ENCODE measurements at regions not wholly inside any gene's neighbourhood (a gene's known extent, or its start where the extent isn't known, plus 50 kb on each side); places are given as distances from the start of the nearest gene placed in this dataset.

GRCh38 chr4:1511441-1512041 is 105.3 kb upstream of the NKX1-1 start:
- Mint-ChIP-seq H3K36me3 (ENCODE audit: low read depth) (no peaks in the 10 kb centered on the region), H3K4me1 (ENCODE audit: low read depth) (no peaks in the 10 kb centered on the region), H3K27me3 (peaks cover 3% of the 10 kb centered on the region), H3K9me3 (peaks cover 3% of the 10 kb centered on the region), H3K27ac (no peak overlapping the region), H3K4me3 (no peak overlapping the region)
- DNase-seq: no peak

- H3K36me3 Mint-ChIP-seq (ENCODE audit: low read depth): no peaks in the 10 kb centered on the region
- DNase-seq: no peak
- H3K9me3 Mint-ChIP-seq: peaks cover 3% of the 10 kb centered on the region
- H3K27ac Mint-ChIP-seq: no peak overlapping the region
- no peak overlapping the region for H3K4me3 Mint-ChIP-seq
- peaks cover 6% of the 10 kb centered on the region for H3K27me3 Mint-ChIP-seq
- no peaks in the 10 kb centered on the region for H3K4me1 Mint-ChIP-seq (ENCODE audit: low read depth)
Observed at GRCh38 chr4:1510931-1511330, 104.7 kb upstream of the NKX1-1 start.

GRCh38 chr4:1509366-1509765 is 103.1 kb upstream of the NKX1-1 start:
- DNase-seq: no peak
- no peaks in the 10 kb centered on the region for H3K36me3 Mint-ChIP-seq (ENCODE audit: low read depth)

GRCh38 chr4:1508161-1509160 is 102.2 kb upstream of the NKX1-1 start:
- Mint-ChIP-seq H3K36me3 (ENCODE audit: low read depth) (no peaks in the 10 kb centered on the region), H3K4me3 (no peak overlapping the region), H3K4me1 (ENCODE audit: low read depth) (no peaks in the 10 kb centered on the region), H3K27ac (no peak overlapping the region), H3K9me3 (peaks cover 3% of the 10 kb centered on the region), H3K27me3 (peaks cover 6% of the 10 kb centered on the region)
- peak; percentile 11 for DNase-seq

More at GRCh38 chr4:1509366-1509765, 103.1 kb upstream of the NKX1-1 start:
- Mint-ChIP-seq H3K27ac (no peak overlapping the region), H3K4me3 (no peak overlapping the region), H3K9me3 (peaks cover 3% of the 10 kb centered on the region), H3K27me3 (peaks cover 6% of the 10 kb centered on the region), H3K4me1 (ENCODE audit: low read depth) (no peaks in the 10 kb centered on the region)

- no peaks in the 10 kb centered on the region for H3K4me1 Mint-ChIP-seq (ENCODE audit: low read depth)
- no peak overlapping the region for H3K27ac Mint-ChIP-seq
- no peak overlapping the region for H3K4me3 Mint-ChIP-seq
- no peaks in the 10 kb centered on the region for H3K36me3 Mint-ChIP-seq (ENCODE audit: low read depth)
- peak; percentile 8 for DNase-seq
- H3K27me3 Mint-ChIP-seq: peaks cover 6% of the 10 kb centered on the region
- H3K9me3 Mint-ChIP-seq: peaks cover 3% of the 10 kb centered on the region
Observed at GRCh38 chr4:1506956-1507721, 100.9 kb upstream of the NKX1-1 start.

GRCh38 chr4:1505511-1506460 is 99.5 kb upstream of the NKX1-1 start:
- H3K27me3 Mint-ChIP-seq: peaks cover 3% of the 10 kb centered on the region
- H3K27ac Mint-ChIP-seq: no peak overlapping the region
- H3K36me3 Mint-ChIP-seq (ENCODE audit: low read depth): no peaks in the 10 kb centered on the region
- no peak overlapping the region for H3K4me3 Mint-ChIP-seq
- H3K9me3 Mint-ChIP-seq: no peaks in the 10 kb centered on the region
- DNase-seq: peak; percentile 25
- H3K4me1 Mint-ChIP-seq (ENCODE audit: low read depth): no peaks in the 10 kb centered on the region

- Mint-ChIP-seq H3K36me3 (ENCODE audit: low read depth) (no peaks in the 10 kb centered on the region), H3K4me3 (no peak overlapping the region), H3K4me1 (ENCODE audit: low read depth) (no peaks in the 10 kb centered on the region), H3K27me3 (peaks cover 3% of the 10 kb centered on the region), H3K9me3 (no peaks in the 10 kb centered on the region), H3K27ac (no peak overlapping the region)
- DNase-seq: peak; percentile 9
Observed at GRCh38 chr4:1504595-1505500, 98.6 kb upstream of the NKX1-1 start.

- Mint-ChIP-seq H3K4me1 (ENCODE audit: low read depth) (no peaks in the 10 kb centered on the region), H3K27me3 (peaks cover 3% of the 10 kb centered on the region), H3K4me3 (no peak overlapping the region), H3K36me3 (ENCODE audit: low read depth) (no peaks in the 10 kb centered on the region), H3K9me3 (no peaks in the 10 kb centered on the region), H3K27ac (no peak overlapping the region)
- peak; percentile 9 for DNase-seq
Observed at GRCh38 chr4:1503583-1504471, 97.6 kb upstream of the NKX1-1 start.

- H3K9me3 Mint-ChIP-seq: no peaks in the 10 kb centered on the region
- H3K4me3 Mint-ChIP-seq: no peak overlapping the region
- H3K4me1 Mint-ChIP-seq (ENCODE audit: low read depth): no peaks in the 10 kb centered on the region
- H3K27ac Mint-ChIP-seq: no peak overlapping the region
- peaks cover 3% of the 10 kb centered on the region for H3K27me3 Mint-ChIP-seq
- H3K36me3 Mint-ChIP-seq (ENCODE audit: low read depth): no peaks in the 10 kb centered on the region
- no peak for DNase-seq
Observed at GRCh38 chr4:1502976-1503375, 96.7 kb upstream of the NKX1-1 start.

- no peak for DNase-seq
- Mint-ChIP-seq H3K27ac (no peak overlapping the region), H3K9me3 (no peaks in the 10 kb centered on the region), H3K4me1 (ENCODE audit: low read depth) (no peaks in the 10 kb centered on the region), H3K36me3 (ENCODE audit: low read depth) (no peaks in the 10 kb centered on the region), H3K4me3 (no peak overlapping the region), H3K27me3 (peaks cover 3% of the 10 kb centered on the region)
Observed at GRCh38 chr4:1502501-1502886, 96.3 kb upstream of the NKX1-1 start.

- H3K36me3 Mint-ChIP-seq (ENCODE audit: low read depth): no peaks in the 10 kb centered on the region
- H3K27me3 Mint-ChIP-seq: peaks cover 3% of the 10 kb centered on the region
- no peaks in the 10 kb centered on the region for H3K4me1 Mint-ChIP-seq (ENCODE audit: low read depth)
- H3K27ac Mint-ChIP-seq: no peak overlapping the region
- DNase-seq: peak; percentile 19
- H3K9me3 Mint-ChIP-seq: no peaks in the 10 kb centered on the region
- no peak overlapping the region for H3K4me3 Mint-ChIP-seq
Observed at GRCh38 chr4:1501754-1502500, 95.7 kb upstream of the NKX1-1 start.
